Coronary artery (tissue), 2 donors: ENCODE measurements at regions not wholly inside any gene's neighbourhood (a gene's known extent, or its start where the extent isn't known, plus 50 kb on each side); places are given as distances from the start of the nearest gene placed in this dataset.

Experiments
- DNase-seq: peaks from one replicate; pipeline ENCODE4 v3.0.0-alpha.2; 2017; ENCODE audit warnings: low spot score
- H3K27ac ChIP-seq, 2 donors: fragments of 200-600 bp; sonication (generic); one replicate each; pipeline ENCODE4 v1.5.1; 2016 to 2019
- H3K4me3 ChIP-seq: fragments of 200-600 bp; sonication (generic); 2 replicates; pipeline ENCODE4 v1.5.1; 2016; ENCODE audit warnings: mild to moderate bottlenecking, moderate library complexity
- TF ChIP-seq, protein P1 (sequence below): fragments of 200-600 bp; sonication (generic); IDR thresholded peaks from one replicate; pipeline ENCODE4 v1.5.1; 2019; ENCODE audit warnings: antibody characterized with exemption

DNA sequence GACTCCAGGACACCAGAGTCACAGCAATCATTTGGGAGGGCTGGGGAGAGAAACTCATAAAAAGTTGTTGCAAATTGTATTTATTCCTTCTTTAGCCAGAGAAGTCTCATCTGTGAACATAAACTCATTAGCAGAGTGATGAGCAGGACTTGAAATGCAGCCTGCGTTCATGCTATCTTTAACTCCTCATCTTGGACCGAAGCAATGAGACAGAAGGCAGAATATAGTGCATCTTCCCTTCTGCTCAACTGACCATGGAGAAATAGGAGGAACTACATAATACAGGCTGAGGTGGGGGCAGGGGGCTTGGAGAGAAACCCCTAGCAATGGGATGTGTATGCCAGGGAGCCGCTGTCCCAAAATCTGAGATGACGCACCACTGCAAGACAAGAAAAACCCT, 121.8 kb upstream of the AJAP1 start:
- Histone ChIP-seq H3K4me3 (no peak overlapping the region), H3K27ac (no peak overlapping the region)
- TF ChIP-seq, protein P1, sequence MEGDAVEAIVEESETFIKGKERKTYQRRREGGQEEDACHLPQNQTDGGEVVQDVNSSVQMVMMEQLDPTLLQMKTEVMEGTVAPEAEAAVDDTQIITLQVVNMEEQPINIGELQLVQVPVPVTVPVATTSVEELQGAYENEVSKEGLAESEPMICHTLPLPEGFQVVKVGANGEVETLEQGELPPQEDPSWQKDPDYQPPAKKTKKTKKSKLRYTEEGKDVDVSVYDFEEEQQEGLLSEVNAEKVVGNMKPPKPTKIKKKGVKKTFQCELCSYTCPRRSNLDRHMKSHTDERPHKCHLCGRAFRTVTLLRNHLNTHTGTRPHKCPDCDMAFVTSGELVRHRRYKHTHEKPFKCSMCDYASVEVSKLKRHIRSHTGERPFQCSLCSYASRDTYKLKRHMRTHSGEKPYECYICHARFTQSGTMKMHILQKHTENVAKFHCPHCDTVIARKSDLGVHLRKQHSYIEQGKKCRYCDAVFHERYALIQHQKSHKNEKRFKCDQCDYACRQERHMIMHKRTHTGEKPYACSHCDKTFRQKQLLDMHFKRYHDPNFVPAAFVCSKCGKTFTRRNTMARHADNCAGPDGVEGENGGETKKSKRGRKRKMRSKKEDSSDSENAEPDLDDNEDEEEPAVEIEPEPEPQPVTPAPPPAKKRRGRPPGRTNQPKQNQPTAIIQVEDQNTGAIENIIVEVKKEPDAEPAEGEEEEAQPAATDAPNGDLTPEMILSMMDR = no peak
- DNase-seq = no peak

- Histone ChIP-seq H3K27ac (no peak overlapping the region), H3K4me3 (no peak overlapping the region)
- no peak for DNase-seq
- TF ChIP-seq, protein P1 = no peak
These were observed 107.5 kb upstream of the AJAP1 start for GRCh38 chr1:4546911-4547310.

- TF ChIP-seq, protein P1 = no peak
- Histone ChIP-seq H3K27ac (no peak overlapping the region), H3K4me3 (no peak overlapping the region)
- no peak for DNase-seq
These were observed 104.5 kb upstream of the AJAP1 start for GRCh38 chr1:4549930-4550329.

- no peak overlapping the region for H3K4me3 ChIP-seq
- H3K27ac ChIP-seq = no peak overlapping the region
- no peak for DNase-seq
- TF ChIP-seq, protein P1 = no peak
These were observed 103.5 kb upstream of the AJAP1 start for GRCh38 chr1:4550941-4551340.

GRCh38 chr1:4551706-4552105, 102.7 kb upstream of the AJAP1 start:
- no peak for DNase-seq
- TF ChIP-seq, protein P1 = no peak
- Histone ChIP-seq H3K27ac (no peak overlapping the region), H3K4me3 (no peak overlapping the region)

DNA sequence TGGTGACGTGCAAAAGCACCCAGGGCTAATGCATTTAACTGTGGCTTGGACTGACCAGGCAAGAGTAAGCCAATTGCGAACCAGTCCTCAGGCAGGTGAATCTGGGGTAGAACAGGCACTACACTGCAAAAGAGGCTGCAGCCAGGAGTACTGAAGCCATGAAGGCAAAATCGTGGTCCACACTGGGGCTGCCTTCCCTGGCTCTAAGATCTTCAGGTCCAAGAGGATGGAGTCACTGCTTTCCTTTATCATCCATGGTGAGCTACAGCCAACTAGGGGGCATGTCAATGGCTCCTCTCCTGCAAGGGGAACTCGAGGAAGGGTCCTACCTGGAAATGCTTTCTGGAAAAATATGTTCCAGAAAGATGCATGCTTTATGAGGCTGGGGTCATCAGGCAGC, 100.6 kb upstream of the AJAP1 start:
- DNase-seq = no peak
- Histone ChIP-seq H3K4me3 (no peak overlapping the region), H3K27ac (no peak overlapping the region)
- TF ChIP-seq, protein P1 = no peak

DNA sequence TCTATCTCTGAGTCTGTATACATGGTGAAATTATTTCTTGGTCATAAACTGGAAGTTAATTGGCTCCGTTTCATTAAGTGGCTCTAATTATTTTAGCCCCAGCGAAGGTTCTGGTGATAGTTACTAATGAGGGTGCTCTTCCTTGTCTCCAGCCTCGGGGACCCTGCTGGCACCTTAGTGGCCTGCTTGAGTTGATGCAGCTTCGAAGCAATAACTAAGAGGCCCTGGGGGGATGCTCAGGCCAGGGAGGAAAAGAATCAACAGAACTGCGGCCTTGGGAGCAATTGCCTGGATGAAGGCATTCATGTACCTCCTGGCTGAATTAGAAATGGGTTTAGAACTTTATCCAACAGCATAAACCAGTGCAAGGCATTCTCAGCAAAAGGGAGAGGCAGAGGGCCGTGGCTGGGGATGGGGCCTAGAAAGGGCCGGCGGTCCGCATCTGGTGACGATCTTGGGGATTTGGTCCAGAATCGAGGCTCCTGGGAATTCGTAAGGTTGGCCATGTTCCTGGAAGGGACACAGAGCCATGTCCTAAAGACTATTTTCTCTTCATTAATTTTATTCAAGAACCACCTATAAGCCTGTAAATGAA, 100.0 kb upstream of the AJAP1 start:
- no peak overlapping the region for H3K27ac ChIP-seq
- TF ChIP-seq, protein P1 = no peak
- DNase-seq = no peak
- no peak overlapping the region for H3K4me3 ChIP-seq
